GM19351 (cell line): ENCODE measurements at regions not wholly inside any gene's neighbourhood (a gene's known extent, or its start where the extent isn't known, plus 50 kb on each side); places are given as distances from the start of the nearest gene placed in this dataset.

Experiments
- ATAC-seq: cut with Tn5 transposase; IDR thresholded peaks from one replicate; pipeline ENCODE4 v1.9.1; 2021; ENCODE audit warnings: mild to moderate bottlenecking, moderate library complexity; ENCODE audit not compliant: unreplicated experiment

- no peak for ATAC-seq
Measured at GRCh38 chr11:122355968-122356367, 240.0 kb upstream of the BLID start.

GRCh38 chr11:122354025-122354697 lies 238.1 kb upstream of the BLID start:
- ATAC-seq = no peak

- ATAC-seq = no peak
Measured at GRCh38 chr11:122353561-122353960, 237.5 kb upstream of the BLID start.

GRCh38 chr11:122348659-122349409 lies 232.8 kb upstream of the BLID start:
- no peak for ATAC-seq

- no peak for ATAC-seq
Measured at GRCh38 chr11:122346006-122346405, 230.0 kb upstream of the BLID start.

- no peak for ATAC-seq
Measured at GRCh38 chr11:122345586-122345985, 229.6 kb upstream of the BLID start.

GRCh38 chr11:122344215-122344614 lies 228.2 kb upstream of the BLID start:
- no peak for ATAC-seq

- no peak for ATAC-seq
Measured at GRCh38 chr11:122343210-122343609, 227.2 kb upstream of the BLID start.

- no peak for ATAC-seq
Measured at GRCh38 chr11:122342089-122342744, 226.2 kb upstream of the BLID start.

GRCh38 chr11:122341477-122341876 lies 225.5 kb upstream of the BLID start:
- no peak for ATAC-seq

GRCh38 chr11:122340607-122341290 lies 224.7 kb upstream of the BLID start:
- ATAC-seq = no peak

- ATAC-seq = no peak
Measured at GRCh38 chr11:122339436-122340060, 223.5 kb upstream of the BLID start.

GRCh38 chr11:122337704-122338103 lies 221.7 kb upstream of the BLID start:
- ATAC-seq = no peak

GRCh38 chr11:122337241-122337640 lies 221.2 kb upstream of the BLID start:
- ATAC-seq = no peak

- ATAC-seq = no peak
Measured at GRCh38 chr11:122336706-122337105, 220.7 kb upstream of the BLID start.

GRCh38 chr11:122334546-122335339 lies 218.7 kb upstream of the BLID start:
- no peak for ATAC-seq

GRCh38 chr11:122333467-122333866 lies 217.5 kb upstream of the BLID start:
- no peak for ATAC-seq

- ATAC-seq = no peak
Measured at GRCh38 chr11:122331079-122331478, 215.1 kb upstream of the BLID start.

- ATAC-seq = no peak
Measured at GRCh38 chr11:122330279-122330965, 214.4 kb upstream of the BLID start.

GRCh38 chr11:122327528-122327927 lies 211.5 kb upstream of the BLID start:
- no peak for ATAC-seq
